ENCODE measurements at regions not wholly inside any gene's neighbourhood (a gene's known extent, or its start where the extent isn't known, plus 50 kb on each side); places are given as distances from the start of the nearest gene placed in this dataset.

- TF ChIP-seq CTCF (IDR thresholded peaks at IDR 0.05; ENCODE audit: control extremely low read depth, extremely low read depth, low read depth, missing control alignments) = no peak
- peak; percentile 2 for DNase-seq (ENCODE audit: extremely low spot score)
- ChIA-PET POLR2A (no interaction called here), CTCF (no interaction called here)
Observed at GRCh38 chr10:78476844-78477243, 443.2 kb downstream of the RPS24 start.

GRCh38 chr10:78478919-78479318, 445.3 kb downstream of the RPS24 start:
- TF ChIP-seq CTCF (IDR thresholded peaks at IDR 0.05; ENCODE audit: control extremely low read depth, extremely low read depth, low read depth, missing control alignments) = no peak
- ChIA-PET CTCF (interaction anchor here (1.1 kb wide), 1 partner anchor 11 kb away, joined by 3 read pairs; no protein-coding TSS in a partner anchor), POLR2A (no interaction called here)
- DNase-seq (ENCODE audit: extremely low spot score) = no peak

GRCh38 chr10:78479467-78479866, 445.8 kb downstream of the RPS24 start:
- no peak for TF ChIP-seq CTCF (IDR thresholded peaks at IDR 0.05; ENCODE audit: control extremely low read depth, extremely low read depth, low read depth, missing control alignments)
- no peak for DNase-seq (ENCODE audit: extremely low spot score)
- CTCF ChIA-PET = interaction anchor here (1.1 kb wide), 1 partner anchor 10 kb away, joined by 3 read pairs; no protein-coding TSS in a partner anchor
- POLR2A ChIA-PET = no interaction called here

- DNase-seq (ENCODE audit: extremely low spot score) = no peak
- ChIA-PET CTCF (no interaction called here), POLR2A (no interaction called here)
- TF ChIP-seq CTCF (IDR thresholded peaks at IDR 0.05; ENCODE audit: control extremely low read depth, extremely low read depth, low read depth, missing control alignments) = no peak
Observed at GRCh38 chr10:78481842-78482241, 448.2 kb downstream of the RPS24 start.

- CTCF ChIA-PET = no interaction called here
- no peak for DNase-seq (ENCODE audit: extremely low spot score)
- TF ChIP-seq CTCF (IDR thresholded peaks at IDR 0.05; ENCODE audit: control extremely low read depth, extremely low read depth, low read depth, missing control alignments) = no peak
- POLR2A ChIA-PET = no interaction called here
Observed at GRCh38 chr10:78483641-78484040, 450.0 kb downstream of the RPS24 start.

- no peak for DNase-seq (ENCODE audit: extremely low spot score)
- no peak for TF ChIP-seq CTCF (IDR thresholded peaks at IDR 0.05; ENCODE audit: control extremely low read depth, extremely low read depth, low read depth, missing control alignments)
- POLR2A ChIA-PET = no interaction called here
- CTCF ChIA-PET = interaction anchor here (1.1 kb wide), 1 partner anchor 10 kb away, joined by 3 read pairs; no protein-coding TSS in a partner anchor
Observed at GRCh38 chr10:78489034-78489433, 455.4 kb downstream of the RPS24 start.

- ChIA-PET POLR2A (no interaction called here), CTCF (no interaction called here)
- no peak for DNase-seq (ENCODE audit: extremely low spot score)
- TF ChIP-seq CTCF (IDR thresholded peaks at IDR 0.05; ENCODE audit: control extremely low read depth, extremely low read depth, low read depth, missing control alignments) = no peak
Observed at GRCh38 chr10:78491812-78492211, 458.1 kb downstream of the RPS24 start.

Data from GM10248 (cell line).